ENCODE measurements at regions not wholly inside any gene's neighbourhood (a gene's known extent, or its start where the extent isn't known, plus 50 kb on each side); places are given as distances from the start of the nearest gene placed in this dataset.
"Not testable (repeated sequence)": the region's sequence is repeated elsewhere in the genome, so short reads cannot be mapped to it uniquely, and the experiment has no call there.

DNA sequence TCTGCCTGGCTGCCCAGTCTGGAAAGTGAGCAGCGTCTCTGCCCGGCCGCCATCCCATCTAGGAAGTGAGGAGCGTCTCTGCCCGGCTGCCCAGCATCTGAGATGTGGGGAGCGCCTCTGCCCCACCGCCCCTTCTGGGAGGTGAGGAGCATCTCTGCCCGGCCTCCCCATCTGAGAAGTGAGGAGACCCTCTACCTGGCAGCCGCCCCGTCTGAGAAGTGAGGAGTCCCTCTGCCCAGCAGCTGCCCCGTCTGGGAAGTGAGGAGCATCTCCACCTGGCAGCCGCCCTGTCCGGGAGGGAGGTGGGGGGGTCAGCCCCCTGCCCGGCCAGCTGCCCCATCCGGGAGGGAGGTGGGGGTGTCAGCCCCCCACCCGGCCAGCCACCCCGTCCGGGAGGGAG is 644.2 kb upstream of the PRMT6 start:
- TF ChIP-seq HBP1 (CRISPR knock-in tag; IDR thresholded peaks at IDR 0.05; ENCODE audit: low read depth); ZKSCAN8 (CRISPR knock-in tag; IDR thresholded peaks at IDR 0.05; ENCODE audit: borderline replicate concordance); POLR2A (IDR thresholded peaks at IDR 0.05; ENCODE audit: insufficient read depth in 1 of 2, low read depth in 2 of 2, low read length in 2 of 2); POLR2AphosphoS5 (IDR thresholded peaks at IDR 0.05; ENCODE audit: low read depth, low read length); KAT7 (CRISPR knock-in tag; IDR thresholded peaks at IDR 0.05; ENCODE audit: borderline replicate concordance); KAT8 (CRISPR knock-in tag; IDR thresholded peaks at IDR 0.05); MEIS2 (CRISPR knock-in tag; IDR thresholded peaks at IDR 0.05); HNRNPK (IDR thresholded peaks at IDR 0.05; ENCODE audit: low read depth, low read length, poor library complexity, severe bottlenecking): not testable (repeated sequence)
